NCI-H2107 treated with DMSO at 0.1 percent for 48 hours (cell line): ENCODE measurements at regions not wholly inside any gene's neighbourhood (a gene's known extent, or its start where the extent isn't known, plus 50 kb on each side); places are given as distances from the start of the nearest gene placed in this dataset.

Experiments
- DNase-seq: peaks from one replicate; lab custom pipeline; 2025; ENCODE audit not compliant: unreplicated experiment; lab: John Stamatoyannopoulos, UW

- no peak for DNase-seq
These were observed 109.4 kb upstream of the ZMIZ1 start for GRCh38 chr10:78959217-78959923.

GRCh38 chr10:78959924-78960285, 108.9 kb upstream of the ZMIZ1 start:
- DNase-seq: no peak

- peak; percentile 9 for DNase-seq
These were observed 108.4 kb upstream of the ZMIZ1 start for GRCh38 chr10:78960316-78960800.

GRCh38 chr10:78961760-78962159, 107.0 kb upstream of the ZMIZ1 start:
- no peak for DNase-seq

GRCh38 chr10:78963074-78964034, 105.4 kb upstream of the ZMIZ1 start:
- DNase-seq: no peak

GRCh38 chr10:78964274-78964951, 104.4 kb upstream of the ZMIZ1 start:
- peak; percentile 12 for DNase-seq

- DNase-seq: peak; percentile 45
These were observed 103.7 kb upstream of the ZMIZ1 start for GRCh38 chr10:78964952-78965633.

GRCh38 chr10:78966182-78966787, 102.5 kb upstream of the ZMIZ1 start:
- DNase-seq: no peak

- no peak for DNase-seq
These were observed 101.8 kb upstream of the ZMIZ1 start for GRCh38 chr10:78966844-78967488.

- no peak for DNase-seq
These were observed 100.3 kb upstream of the ZMIZ1 start for GRCh38 chr10:78968300-78968942.

- DNase-seq: no peak
These were observed 99.8 kb upstream of the ZMIZ1 start for GRCh38 chr10:78968943-78969342.

- DNase-seq: no peak
These were observed 99.0 kb upstream of the ZMIZ1 start for GRCh38 chr10:78969719-78970118.

- no peak for DNase-seq
These were observed 98.5 kb upstream of the ZMIZ1 start for GRCh38 chr10:78970261-78970660.

- DNase-seq: no peak
These were observed 97.6 kb upstream of the ZMIZ1 start for GRCh38 chr10:78971094-78971682.

GRCh38 chr10:78972160-78972946, 96.4 kb upstream of the ZMIZ1 start:
- no peak for DNase-seq

GRCh38 chr10:78972947-78973900, 95.5 kb upstream of the ZMIZ1 start:
- DNase-seq: peak; percentile 81
